H9 (cell line): ENCODE measurements at regions not wholly inside any gene's neighbourhood (a gene's known extent, or its start where the extent isn't known, plus 50 kb on each side); places are given as distances from the start of the nearest gene placed in this dataset.

Experiments
- DNase-seq: peaks from one replicate; pipeline ENCODE4 v3.0.0-alpha.2; 2017
- H2AFZ ChIP-seq: one replicate; pipeline ENCODE4 v1.6.1; 2013; ENCODE audit warnings: mild to moderate bottlenecking, low read length, control low read depth, moderate library complexity
- H2AK5ac ChIP-seq: 2 replicates; pipeline ENCODE4 v1.6.1; 2013; ENCODE audit warnings: low read length, control low read depth, mixed read lengths; ENCODE audit not compliant: insufficient read length
- H2BK120ac ChIP-seq: one replicate; pipeline ENCODE4 v1.6.1; 2013; ENCODE audit warnings: low read depth, mild to moderate bottlenecking, low read length, control low read depth, inconsistent platforms; ENCODE audit not compliant: poor library complexity, severe bottlenecking
- H2BK12ac ChIP-seq: 2 replicates; pipeline ENCODE4 v1.6.1; 2013; ENCODE audit warnings: low read length, control low read depth, mixed read lengths, low read depth; ENCODE audit not compliant: insufficient read length
- H2BK15ac ChIP-seq: 2 replicates; pipeline ENCODE4 v1.6.1; 2013; ENCODE audit warnings: low read depth, low read length, control low read depth
- H2BK20ac ChIP-seq: one replicate; pipeline ENCODE4 v1.6.1; 2013; ENCODE audit warnings: low read depth, mild to moderate bottlenecking, low read length, control low read depth, inconsistent platforms; ENCODE audit not compliant: poor library complexity, severe bottlenecking
- H2BK5ac ChIP-seq: 2 replicates; pipeline ENCODE4 v1.6.1; 2013; ENCODE audit warnings: low read length, control low read depth, mixed read lengths; ENCODE audit not compliant: insufficient read length
- H3K14ac ChIP-seq: 2 replicates; pipeline ENCODE4 v1.6.1; 2013; ENCODE audit warnings: low read length, control low read depth; ENCODE audit not compliant: insufficient read depth
- H3K18ac ChIP-seq: 2 replicates; pipeline ENCODE4 v1.6.1; 2013; ENCODE audit warnings: low read depth, mild to moderate bottlenecking, mixed read lengths, low read length, control low read depth; ENCODE audit not compliant: insufficient read length
- H3K23ac ChIP-seq: 2 replicates; pipeline ENCODE4 v1.6.1; 2013; ENCODE audit warnings: low read length, control low read depth, mixed read lengths, low read depth; ENCODE audit not compliant: insufficient read length
- H3K23me2 ChIP-seq: 2 replicates; pipeline ENCODE4 v1.6.1; 2013; ENCODE audit warnings: low read depth, mild to moderate bottlenecking, mixed read lengths, low read length, control low read depth; ENCODE audit not compliant: insufficient read length, poor library complexity, severe bottlenecking
- H3K27ac ChIP-seq: 2 replicates; pipeline ENCODE4 v1.5.1; 2013; ENCODE audit warnings: low read length, control low read depth, mixed read lengths, low read depth; ENCODE audit not compliant: insufficient read length
- H3K27me3 ChIP-seq: 2 replicates; pipeline ENCODE4 v1.6.1; 2013; ENCODE audit warnings: low read length, control low read depth, inconsistent platforms; ENCODE audit not compliant: insufficient read depth
- H3K4ac ChIP-seq: 2 replicates; pipeline ENCODE4 v1.6.1; 2013; ENCODE audit warnings: low read depth, mild to moderate bottlenecking, control low read depth, inconsistent platforms, low read length, moderate library complexity
- H3K4me1 ChIP-seq: 2 replicates; pipeline ENCODE4 v1.6.1; 2013; ENCODE audit warnings: low read length, control low read depth, inconsistent platforms; ENCODE audit not compliant: insufficient read depth
- H3K4me2 ChIP-seq: 2 replicates; pipeline ENCODE4 v1.6.1; 2013; ENCODE audit warnings: low read length, control low read depth, mixed read lengths; ENCODE audit not compliant: insufficient read length, insufficient read depth
- H3K56ac ChIP-seq: 2 replicates; pipeline ENCODE4 v1.6.1; 2013; ENCODE audit warnings: low read depth, mild to moderate bottlenecking, mixed read lengths, low read length, control low read depth; ENCODE audit not compliant: insufficient read length
- H3K79me1 ChIP-seq: 2 replicates; pipeline ENCODE4 v1.6.1; 2013; ENCODE audit warnings: low read depth, mild to moderate bottlenecking, moderate library complexity, low read length, control low read depth, inconsistent platforms; ENCODE audit not compliant: insufficient read depth, poor library complexity, severe bottlenecking
- H3K79me2 ChIP-seq: 2 replicates; pipeline ENCODE4 v1.6.1; 2013; ENCODE audit warnings: low read length, control low read depth, inconsistent platforms; ENCODE audit not compliant: insufficient read depth
- H3K9ac ChIP-seq: 2 replicates; pipeline ENCODE4 v1.6.1; 2013; ENCODE audit warnings: low read length, control low read depth, mixed read lengths; ENCODE audit not compliant: insufficient read length; ENCODE audit errors: extremely low read depth
- H3K9me3 ChIP-seq: one replicate; pipeline ENCODE4 v1.6.1; 2013; ENCODE audit warnings: low read depth, low read length, inconsistent platforms; ENCODE audit not compliant: control insufficient read depth
- H3T11ph ChIP-seq: one replicate; pipeline ENCODE4 v1.6.1; 2013; ENCODE audit warnings: mild to moderate bottlenecking, low read length, control low read depth, inconsistent platforms
- H4K20me1 ChIP-seq: one replicate; pipeline ENCODE4 v1.6.1; 2013; ENCODE audit not compliant: control insufficient read depth, insufficient read length, insufficient read depth
- H4K5ac ChIP-seq: 2 replicates; pipeline ENCODE4 v1.6.1; 2013; ENCODE audit warnings: low read depth, mild to moderate bottlenecking, mixed read lengths, low read length, control low read depth; ENCODE audit not compliant: insufficient read length
- H4K8ac ChIP-seq: replicated peaks from 2 replicates; pipeline ENCODE4 v1.6.1; 2013; ENCODE audit warnings: low read length, control low read depth, mixed read lengths, low read depth; ENCODE audit not compliant: insufficient read length
- H4K91ac ChIP-seq: 2 replicates; pipeline ENCODE4 v1.6.1; 2013; ENCODE audit warnings: low read depth, mild to moderate bottlenecking, moderate library complexity, mixed read lengths, low read length, control low read depth; ENCODE audit not compliant: insufficient read length
- H3K27ac Mint-ChIP-seq, 3 experiments: 2 replicates in 2 of 3; 3 replicates in 1 of 3; pipeline ENCODE4 v1.8.0; 2020 to 2021; ENCODE audit warnings: mixed read lengths in 3 of 3, mild to moderate bottlenecking in 1 of 3, moderate library complexity in 1 of 3
- H3K27me3 Mint-ChIP-seq: 2 replicates; pipeline ENCODE4 v1.8.0; 2021; ENCODE audit warnings: low read depth, mild to moderate bottlenecking, moderate library complexity, mixed read lengths
- H3K36me3 Mint-ChIP-seq, 3 experiments: 2 replicates in 2 of 3; 3 replicates in 1 of 3; pipeline ENCODE4 v1.8.0; 2020 to 2021; ENCODE audit warnings: low read depth in 3 of 3, mixed read lengths in 3 of 3; ENCODE audit not compliant: insufficient read depth in 1 of 3
- H3K4me1 Mint-ChIP-seq, 2 experiments: 2 replicates each; pipeline ENCODE4 v1.8.0; 2020; ENCODE audit warnings: mixed read lengths in 2 of 2
- H3K4me3 Mint-ChIP-seq, 2 experiments: 2 replicates in 1 of 2; 3 replicates in 1 of 2; pipeline ENCODE4 v1.8.0; 2020 to 2021; ENCODE audit warnings: mild to moderate bottlenecking in 2 of 2, mixed read lengths in 2 of 2, moderate library complexity in 1 of 2
- H3K9me3 Mint-ChIP-seq, 2 experiments: 2 replicates in 1 of 2; 3 replicates in 1 of 2; pipeline ENCODE4 v1.8.0; 2020; ENCODE audit warnings: mild to moderate bottlenecking in 2 of 2, mixed read lengths in 2 of 2, moderate library complexity in 1 of 2
- CTCF ChIP-seq: fragments of 200-600 bp; sonication (generic); conservative IDR thresholded peaks from 3 replicates; pipeline ENCODE4 v1.8.0; 2021; ENCODE audit warnings: antibody characterized with exemption, mild to moderate bottlenecking
- WGBS: extraction: QIAGEN DNeasy Blood & Tissue Kit; methylation state at CpG from one replicate; pipeline ENCODE4 v1.1.7; 2013; ENCODE audit warnings: missing lambda C conversion rate, low lambda C conversion rate, mixed read lengths; ENCODE audit not compliant: insufficient read length; ENCODE audit errors: extremely low coverage; 5-methylcytosine and 5-hydroxymethylcytosine counted together

GRCh38 chr7:131061818-131062217 lies 265.9 kb upstream of the MKLN1 start:
- H3K27ac ChIP-seq: no peak overlapping the region
- H3K4me3 Mint-ChIP-seq: no peak overlapping the region
- H3K27ac Mint-ChIP-seq: no peak overlapping the region

More at GRCh38 chr7:131061818-131062217, 265.9 kb upstream of the MKLN1 start:
- Histone ChIP-seq H2BK20ac (no peak overlapping the region), H2AFZ (no peak overlapping the region), H3T11ph (no peak overlapping the region), H3K9me3 (no peaks in the 10 kb centered on the region), H3K18ac (no peak overlapping the region), H2BK12ac (no peak overlapping the region), H3K4ac (no peak overlapping the region), H4K91ac (no peak overlapping the region), H3K56ac (no peak overlapping the region), H2BK15ac (no peak overlapping the region), H2BK120ac (no peak overlapping the region), H3K23me2 (no peaks in the 10 kb centered on the region), H3K27me3 (no peaks in the 10 kb centered on the region), H3K9ac (no peak overlapping the region), H3K79me1 (no peaks in the 10 kb centered on the region), H3K14ac (no peak overlapping the region), H4K20me1 (no peaks in the 10 kb centered on the region), H2BK5ac (no peak overlapping the region), H4K5ac (no peak overlapping the region), H3K4me1 (no peaks in the 10 kb centered on the region), H4K8ac (no peak overlapping the region), H2AK5ac (no peak overlapping the region), H3K23ac (no peak overlapping the region), H3K79me2 (no peaks in the 10 kb centered on the region; the same call in 1 of the 2 replicates), H3K4me2 (no peak overlapping the region)
- no CpG with 5 or more reads among the region's 4 CpGs for WGBS
- H3K4me1 Mint-ChIP-seq: peaks cover 0 to 1% of the 10 kb centered on the region in 2 experiments; a peak in 1 of 4 replicates
- DNase-seq: no peak
- no peak for TF ChIP-seq CTCF
- peaks cover 22 to 30% of the 10 kb centered on the region in 2 experiments for H3K9me3 Mint-ChIP-seq
- H3K27me3 Mint-ChIP-seq: no peaks in the 10 kb centered on the region; the same call in 1 of the 2 replicates
- peaks cover 17 to 27% (median 21%) of the 10 kb centered on the region in 3 experiments for H3K36me3 Mint-ChIP-seq
